Endothelial cell of umbilical vein (primary cell): ENCODE measurements at regions not wholly inside any gene's neighbourhood (a gene's known extent, or its start where the extent isn't known, plus 50 kb on each side); places are given as distances from the start of the nearest gene placed in this dataset.
A peak's percentile ranks its signal among the peaks of the same experiment; 100 is the strongest.

Experiments
- BruUV-seq: library from RNA; stranded (reverse); fragments of 400-500 nt; replicated peaks from 2 replicates; lab custom pipeline; 2021; lab: Mats Ljungman, UMichigan
- CTCF ChIA-PET: fragments of 300-600, 350-600 bp; sonication (Branson Sonifier 250); formaldehyde crosslinking; loops from one replicate; lab custom pipeline; 2021; ENCODE audit warnings: antibody characterized with exemption, inconsistent platforms; lab: Charles Lee
- POLR2A ChIA-PET: fragments of 300-600, 350-600 bp; sonication (Branson Sonifier 250); formaldehyde crosslinking; loops from one replicate; lab custom pipeline; 2021; ENCODE audit warnings: antibody characterized with exemption, inconsistent platforms; lab: Charles Lee
- DNase-seq: peaks from one replicate; pipeline ENCODE4 v3.0.0-alpha.2; 2011; ENCODE audit warnings: low read depth, low spot score
- FAIRE-seq: peaks from 2 replicates; lab custom pipeline; 2011; peaks lifted over from hg19 to GRCh38; lab: Jason Lieb, UNC
- H2AFZ ChIP-seq: 2 replicates; pipeline ENCODE4 v1.6.0; 2012; ENCODE audit warnings: low read depth, low read length, control low read depth, inconsistent platforms
- H3K27ac ChIP-seq: 2 replicates; pipeline ENCODE4 v1.5.1; 2011; ENCODE audit warnings: low read depth, mild to moderate bottlenecking, control low read depth, low read length, moderate library complexity; ENCODE audit not compliant: insufficient read depth
- H3K27me3 ChIP-seq, 2 experiments: 2 replicates each; pipeline versions ENCODE4 v1.6.0 to v1.6.1; 2011; ENCODE audit warnings: low read length in 2 of 2, mixed read lengths in 1 of 2; ENCODE audit not compliant: control insufficient read depth in 2 of 2, insufficient read depth in 2 of 2
- H3K36me3 ChIP-seq, 2 experiments: 2 replicates in 1 of 2; 3 replicates in 1 of 2; pipeline ENCODE4 v1.5.1; 2011; ENCODE audit warnings: low read length in 2 of 2, mild to moderate bottlenecking in 1 of 2, moderate library complexity in 1 of 2; ENCODE audit not compliant: control insufficient read depth in 2 of 2, insufficient read depth in 2 of 2; ENCODE audit errors: extremely low read depth in 1 of 2
- H3K4me1 ChIP-seq: 3 replicates; pipeline ENCODE4 v1.5.1; 2011; ENCODE audit warnings: mild to moderate bottlenecking, low read length; ENCODE audit not compliant: control insufficient read depth, insufficient read depth; ENCODE audit errors: extremely low read depth
- H3K4me2 ChIP-seq: 2 replicates; pipeline ENCODE4 v1.6.1; 2011; ENCODE audit warnings: low read length, control low read depth, mixed read lengths; ENCODE audit not compliant: insufficient read depth
- H3K4me3 ChIP-seq, 3 experiments: fragments of 200-600 bp in 1 of 3; sonication (generic), shearing (Covaris generic) in 1 of 3; replicated peaks in 1 of 3; 2 replicates each; pipeline ENCODE4 v1.5.1; 2011 to 2016; ENCODE audit warnings: control low read depth in 3 of 3, low read length in 3 of 3, mild to moderate bottlenecking in 2 of 3, inconsistent platforms in 1 of 3, low read depth in 1 of 3, moderate library complexity in 1 of 3; ENCODE audit not compliant: insufficient read depth in 1 of 3
- H3K79me2 ChIP-seq: 2 replicates; pipeline ENCODE4 v1.6.0; 2012; ENCODE audit warnings: low read length, inconsistent platforms; ENCODE audit not compliant: control insufficient read depth, insufficient read depth
- H3K9ac ChIP-seq: replicated peaks from 2 replicates; pipeline ENCODE3; 2011; ENCODE audit warnings: low read length, control low read depth; ENCODE audit not compliant: insufficient read depth; ENCODE audit errors: extremely low read depth
- H3K9me1 ChIP-seq: replicated peaks from 3 replicates; pipeline ENCODE4 v1.6.0; 2011; ENCODE audit warnings: mild to moderate bottlenecking, low read length; ENCODE audit not compliant: control insufficient read depth, insufficient read depth; ENCODE audit errors: extremely low read depth
- H3K9me3 ChIP-seq: replicated peaks from 2 replicates; pipeline ENCODE4 v1.5.1; 2012; ENCODE audit warnings: low read length, inconsistent platforms; ENCODE audit not compliant: control insufficient read depth, insufficient read depth
- H4K20me1 ChIP-seq: replicated peaks from 2 replicates; pipeline ENCODE3; 2011; ENCODE audit warnings: mild to moderate bottlenecking, low read length; ENCODE audit not compliant: control insufficient read depth, insufficient read depth; ENCODE audit errors: extremely low read depth
- EZH2 ChIP-seq: IDR thresholded peaks from 2 replicates; pipeline ENCODE4 v1.6.1; 2012; ENCODE audit warnings: borderline replicate concordance, low read depth, mild to moderate bottlenecking, moderate library complexity, low read length, inconsistent platforms; ENCODE audit not compliant: severe bottlenecking
- FOS ChIP-seq: IDR thresholded peaks from 2 replicates; pipeline ENCODE4 v1.6.1; 2011; ENCODE audit warnings: mild to moderate bottlenecking, low read length, moderate library complexity, borderline replicate concordance; ENCODE audit not compliant: insufficient read depth
- GATA2 ChIP-seq: IDR thresholded peaks from 2 replicates; pipeline ENCODE4 v1.7.0; 2011; ENCODE audit warnings: low read depth, mild to moderate bottlenecking, moderate library complexity, mixed read lengths, low read length; ENCODE audit not compliant: insufficient read length, insufficient read depth
- JUN ChIP-seq: IDR thresholded peaks from 2 replicates; pipeline ENCODE4 v1.6.1; 2011; ENCODE audit warnings: borderline replicate concordance, low read depth; ENCODE audit not compliant: insufficient read length, insufficient read depth
- MYC ChIP-seq: IDR thresholded peaks from one replicate; pipeline ENCODE4 v1.6.1; 2011; ENCODE audit warnings: mild to moderate bottlenecking, low read depth, low read length
- POLR2A ChIP-seq: IDR thresholded peaks from 2 replicates; pipeline ENCODE4 v1.6.1; 2012; ENCODE audit warnings: low read depth, mild to moderate bottlenecking, control low read depth, low read length
- POLR2AphosphoS5 ChIP-seq: IDR thresholded peaks from 2 replicates; pipeline ENCODE4 v1.6.1; 2012; ENCODE audit warnings: low read depth, mild to moderate bottlenecking, control low read depth, low read length, moderate library complexity; ENCODE audit not compliant: insufficient read depth
- dilution Hi-C: fragments of 300-500 bp; cut with MboI; formaldehyde crosslinking; loops from one replicate; pipeline ENCODE4 v1.15.0; 2019; ENCODE audit warnings: low sequenced_read_pairs; ENCODE audit not compliant: extremely low pct_ligation_motif_present
- intact Hi-C: fragments of 100-400 bp; cut with micrococcal nuclease; formaldehyde crosslinking; loops from one replicate; pipeline ENCODE4 v1.10.0; 2022
- TF ChIP-seq, protein P1 (sequence below): IDR thresholded peaks from 2 replicates; pipeline ENCODE4 v1.6.1; 2011; ENCODE audit not compliant: insufficient read depth, insufficient read length
- TF ChIP-seq, protein P2 (sequence below), 2 donors: IDR thresholded peaks; 1 replicate in 1 of 2; 2 replicates in 1 of 2; pipeline ENCODE4 v1.5.1; 2011; ENCODE audit warnings: low read length in 2 of 2, mild to moderate bottlenecking in 2 of 2, moderate library complexity in 2 of 2, control low read depth in 1 of 2, inconsistent platforms in 1 of 2, low read depth in 1 of 2; ENCODE audit not compliant: insufficient read depth in 1 of 2; ENCODE audit errors: extremely low read depth in 1 of 2

DNA sequence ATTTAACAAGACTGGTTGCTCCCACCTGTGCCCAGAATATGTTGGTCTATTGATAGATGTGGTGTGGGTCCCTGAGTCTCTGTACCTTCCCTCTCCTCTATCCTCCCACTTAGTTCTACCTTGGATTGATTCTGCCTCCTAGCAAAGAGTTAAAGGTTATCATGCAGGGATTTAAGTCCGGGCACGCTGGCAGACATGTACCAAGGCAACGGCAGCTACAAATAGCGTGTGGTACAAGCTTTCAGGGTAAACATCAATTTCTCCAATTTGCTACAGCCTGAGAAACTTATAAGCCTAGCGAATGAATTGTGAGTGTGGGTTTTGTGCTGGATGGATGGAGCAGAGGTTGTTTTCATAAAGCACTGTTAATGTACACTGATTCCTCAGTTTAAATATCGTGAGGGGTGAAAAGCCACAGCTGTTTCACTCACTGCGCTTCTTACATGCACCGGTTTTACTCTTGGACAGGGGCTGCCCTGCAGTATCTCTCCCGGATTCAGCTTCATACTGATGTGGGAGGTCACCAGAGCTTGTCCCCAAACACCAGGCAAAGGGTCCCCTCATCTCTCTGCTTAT lies 289.8 kb downstream of the ICOS start:
- CTCF ChIA-PET = interaction anchor here (0.8 kb wide), 1 partner anchor 10 kb away, joined by 3 read pairs; no protein-coding TSS in a partner anchor
- Histone ChIP-seq H3K4me3 (no peak overlapping the region), H3K36me3 (no peaks in the 10 kb centered on the region), H3K4me1 (no peaks in the 10 kb centered on the region), H3K4me2 (no peak overlapping the region), H3K27me3 (peaks cover 6 to 14% of the 10 kb centered on the region in 2 experiments), H3K9ac (no peak overlapping the region), H3K27ac (no peak overlapping the region), H4K20me1 (no peaks in the 10 kb centered on the region), H3K9me3 (no peaks in the 10 kb centered on the region), H3K9me1 (no peaks in the 10 kb centered on the region), H2AFZ (no peak overlapping the region), H3K79me2 (no peaks in the 10 kb centered on the region)
- dilution Hi-C loops = no loop called here
- TF ChIP-seq GATA2 = no peak
- no peak for TF ChIP-seq MYC
- DNase-seq (no peak), FAIRE-seq (no peak)
- intact Hi-C loops = no loop called here
- POLR2A ChIA-PET = no interaction called here
- no TSS peak for BruUV-seq

GRCh38 chr2:204228169-204228886 lies 291.8 kb downstream of the ICOS start:
- H3K4me3 ChIP-seq = no peak overlapping the region
- no peaks in the 10 kb centered on the region for H3K4me1 ChIP-seq
- H4K20me1 ChIP-seq = no peaks in the 10 kb centered on the region
- H3K27me3 ChIP-seq = peaks cover 6 to 18% of the 10 kb centered on the region in 2 experiments
- BruUV-seq = no TSS peak
- DNase-seq (peak; percentile 61), FAIRE-seq (no peak)
- H3K27ac ChIP-seq = no peak overlapping the region
- intact Hi-C loops (no loop called here), dilution Hi-C loops (no loop called here)
- CTCF ChIA-PET = interaction anchor here (0.7 to 1.9 kb wide), 4 partner anchors 9 to 1451 kb away, joined by 3 to 5 read pairs (median 4); no protein-coding TSS in a partner anchor
- no peaks in the 10 kb centered on the region for H3K79me2 ChIP-seq
- H3K9ac ChIP-seq = no peak overlapping the region
- H2AFZ ChIP-seq = no peak overlapping the region
- no peaks in the 10 kb centered on the region for H3K36me3 ChIP-seq
- POLR2A ChIA-PET = no interaction called here
- H3K9me1 ChIP-seq = no peaks in the 10 kb centered on the region
- H3K9me3 ChIP-seq = no peaks in the 10 kb centered on the region
- no peak overlapping the region for H3K4me2 ChIP-seq
- TF ChIP-seq MYC = no peak
- TF ChIP-seq JUN = no peak
- no peak for TF ChIP-seq EZH2
- TF ChIP-seq POLR2AphosphoS5 = no peak
- TF ChIP-seq, protein P1, sequence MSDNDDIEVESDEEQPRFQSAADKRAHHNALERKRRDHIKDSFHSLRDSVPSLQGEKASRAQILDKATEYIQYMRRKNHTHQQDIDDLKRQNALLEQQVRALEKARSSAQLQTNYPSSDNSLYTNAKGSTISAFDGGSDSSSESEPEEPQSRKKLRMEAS = no peak
- TF ChIP-seq POLR2A = no peak
- TF ChIP-seq, protein P2, sequence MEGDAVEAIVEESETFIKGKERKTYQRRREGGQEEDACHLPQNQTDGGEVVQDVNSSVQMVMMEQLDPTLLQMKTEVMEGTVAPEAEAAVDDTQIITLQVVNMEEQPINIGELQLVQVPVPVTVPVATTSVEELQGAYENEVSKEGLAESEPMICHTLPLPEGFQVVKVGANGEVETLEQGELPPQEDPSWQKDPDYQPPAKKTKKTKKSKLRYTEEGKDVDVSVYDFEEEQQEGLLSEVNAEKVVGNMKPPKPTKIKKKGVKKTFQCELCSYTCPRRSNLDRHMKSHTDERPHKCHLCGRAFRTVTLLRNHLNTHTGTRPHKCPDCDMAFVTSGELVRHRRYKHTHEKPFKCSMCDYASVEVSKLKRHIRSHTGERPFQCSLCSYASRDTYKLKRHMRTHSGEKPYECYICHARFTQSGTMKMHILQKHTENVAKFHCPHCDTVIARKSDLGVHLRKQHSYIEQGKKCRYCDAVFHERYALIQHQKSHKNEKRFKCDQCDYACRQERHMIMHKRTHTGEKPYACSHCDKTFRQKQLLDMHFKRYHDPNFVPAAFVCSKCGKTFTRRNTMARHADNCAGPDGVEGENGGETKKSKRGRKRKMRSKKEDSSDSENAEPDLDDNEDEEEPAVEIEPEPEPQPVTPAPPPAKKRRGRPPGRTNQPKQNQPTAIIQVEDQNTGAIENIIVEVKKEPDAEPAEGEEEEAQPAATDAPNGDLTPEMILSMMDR (IDR thresholded peaks at IDR 0.05; ENCODE audit: extremely low read depth in 1 of 2, insufficient read depth in 1 of 2, low read depth in 1 of 2, low read length in 2 of 2) = no peak
- no peak for TF ChIP-seq GATA2
- no peak for TF ChIP-seq FOS
